NCI-H1694 treated with DMSO at 0.1 percent for 48 hours (cell line): ENCODE measurements at regions not wholly inside any gene's neighbourhood (a gene's known extent, or its start where the extent isn't known, plus 50 kb on each side); places are given as distances from the start of the nearest gene placed in this dataset.
"Not testable (repeated sequence)": the region's sequence is repeated elsewhere in the genome, so short reads cannot be mapped to it uniquely, and the experiment has no call there.

Experiments used
- DNase-seq: peaks from one replicate; lab custom pipeline; 2025; lab: John Stamatoyannopoulos, UW

GRCh38 chr14:87309557-87309956, 683.4 kb downstream of the GALC start:
- DNase-seq = no peak

- no peak for DNase-seq
These were observed 686.4 kb downstream of the GALC start for GRCh38 chr14:87306409-87307168.

GRCh38 chr14:87305345-87305744, 687.6 kb downstream of the GALC start:
- DNase-seq = no peak

- DNase-seq = no peak
These were observed 688.6 kb downstream of the GALC start for GRCh38 chr14:87304404-87304803.

GRCh38 chr14:87286826-87287225, 706.2 kb downstream of the GALC start:
- no peak for DNase-seq

GRCh38 chr14:87286191-87286590, 706.8 kb downstream of the GALC start:
- no peak for DNase-seq

GRCh38 chr14:87285506-87285905, 707.5 kb downstream of the GALC start:
- no peak for DNase-seq

- no peak for DNase-seq
These were observed 709.4 kb downstream of the GALC start for GRCh38 chr14:87283547-87283946.

- DNase-seq = peak; percentile 96
These were observed 710.7 kb downstream of the GALC start for GRCh38 chr14:87282266-87282665.

- DNase-seq = no peak
These were observed 714.6 kb downstream of the GALC start for GRCh38 chr14:87278415-87278814.

GRCh38 chr14:87271331-87271730, 721.7 kb downstream of the GALC start:
- no peak for DNase-seq

GRCh38 chr14:87268997-87269396, 724.0 kb downstream of the GALC start:
- DNase-seq = no peak

- no peak for DNase-seq
These were observed 728.2 kb downstream of the GALC start for GRCh38 chr14:87264796-87265195.

GRCh38 chr14:87264272-87264785, 728.7 kb downstream of the GALC start:
- DNase-seq = no peak

GRCh38 chr14:87261621-87262020, 731.4 kb downstream of the GALC start:
- DNase-seq = no peak

- DNase-seq = no peak
These were observed 732.5 kb downstream of the GALC start for GRCh38 chr14:87260460-87260859.

- no peak for DNase-seq
These were observed 735.6 kb downstream of the GALC start for GRCh38 chr14:87257421-87257820.

GRCh38 chr14:87255058-87255457, 737.9 kb downstream of the GALC start:
- DNase-seq = no peak

GRCh38 chr14:87254331-87254874, 738.6 kb downstream of the GALC start:
- no peak for DNase-seq

GRCh38 chr14:87253791-87254190, 739.2 kb downstream of the GALC start:
- not testable (repeated sequence) for DNase-seq

GRCh38 chr14:87252103-87252502, 740.9 kb downstream of the GALC start:
- no peak for DNase-seq

- DNase-seq = no peak
These were observed 742.0 kb downstream of the GALC start for GRCh38 chr14:87251011-87251410.

GRCh38 chr14:87241018-87241768, 751.8 kb downstream of the GALC start:
- no peak for DNase-seq
